ENCODE measurements at regions not wholly inside any gene's neighbourhood (a gene's known extent, or its start where the extent isn't known, plus 50 kb on each side); places are given as distances from the start of the nearest gene placed in this dataset.
A peak's percentile ranks its signal among the peaks of the same experiment; 100 is the strongest.
"Not testable (repeated sequence)": the region's sequence is repeated elsewhere in the genome, so short reads cannot be mapped to it uniquely, and the experiment has no call there.

DNA sequence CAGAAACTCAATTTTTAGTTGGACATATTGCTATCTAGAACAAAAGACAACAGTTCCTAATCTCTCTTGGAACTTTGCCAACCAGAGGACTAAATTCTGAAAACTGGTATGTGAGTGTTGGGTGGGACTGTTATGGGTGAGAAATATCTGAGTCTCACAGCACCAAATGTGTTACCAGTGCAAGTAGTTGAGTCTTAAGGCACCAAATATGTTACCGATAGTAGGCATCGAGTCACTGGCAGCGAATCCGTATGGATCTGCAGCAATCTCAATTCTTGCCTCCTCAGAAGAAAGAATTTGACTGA, 575.2 kb downstream of the DACH1 start:
- DNase-seq: no peak

DNA sequence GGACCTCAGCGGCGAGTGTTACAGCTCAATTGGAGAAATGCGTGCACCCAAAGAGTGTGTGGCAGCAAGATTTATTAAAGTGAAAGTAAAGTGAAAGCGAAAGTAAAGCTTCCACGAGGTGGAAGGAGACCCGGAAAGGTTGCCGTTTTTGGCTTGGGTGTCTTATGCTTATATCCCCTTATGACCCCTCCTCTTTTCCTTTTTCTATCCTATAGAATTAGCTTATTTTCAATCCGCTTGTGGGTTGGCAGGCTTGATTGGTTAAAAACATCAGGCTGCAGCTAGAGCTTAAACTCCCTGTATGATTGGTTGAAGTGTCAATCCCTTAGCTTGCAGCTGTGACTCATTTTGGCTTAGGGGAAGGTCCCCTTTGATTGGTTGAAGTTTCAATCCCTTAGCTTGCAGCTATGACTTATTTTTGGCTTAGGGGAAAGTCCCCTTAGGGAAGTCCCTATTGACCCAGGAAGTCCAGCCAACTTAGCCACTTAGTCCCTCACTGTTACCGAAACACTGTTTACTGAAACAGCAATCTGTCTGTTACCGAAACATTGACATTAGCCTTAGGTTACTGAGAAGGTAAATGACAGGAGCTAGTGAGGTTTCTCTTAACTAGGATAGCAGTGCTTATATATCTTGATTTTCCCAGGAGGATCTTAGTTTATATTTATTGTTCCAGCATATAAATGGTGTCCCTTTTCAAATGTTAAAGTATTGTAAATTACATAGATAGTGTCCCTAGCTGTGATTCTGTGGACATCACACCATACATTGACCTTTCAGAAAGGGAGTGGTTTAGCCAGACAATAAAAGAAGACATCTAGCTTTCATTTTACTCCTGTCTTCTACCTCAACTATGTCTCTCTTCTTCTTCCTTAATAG, 575.8 kb downstream of the DACH1 start:
- DNase-seq: peak; percentile 39

DNA sequence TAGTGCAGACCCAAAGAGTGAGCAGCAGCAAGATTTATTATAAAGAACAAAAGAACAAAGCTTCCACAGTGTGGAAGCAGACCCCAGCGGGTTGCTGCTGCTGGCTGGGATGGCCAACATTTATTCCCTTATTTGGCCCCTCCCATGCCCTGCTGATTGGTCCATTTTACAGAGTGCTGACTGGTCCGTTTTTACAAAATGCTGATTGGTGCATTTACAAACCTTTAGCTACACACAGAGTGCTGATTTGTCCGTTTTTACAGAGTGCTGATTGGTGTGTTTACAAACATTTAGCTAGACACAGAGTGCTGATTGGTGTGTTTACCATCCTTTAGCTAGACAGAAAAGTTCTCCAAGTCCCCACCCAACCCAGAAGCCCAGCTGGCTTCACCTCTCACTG, 577.0 kb downstream of the DACH1 start:
- DNase-seq: not testable (repeated sequence)

DNA sequence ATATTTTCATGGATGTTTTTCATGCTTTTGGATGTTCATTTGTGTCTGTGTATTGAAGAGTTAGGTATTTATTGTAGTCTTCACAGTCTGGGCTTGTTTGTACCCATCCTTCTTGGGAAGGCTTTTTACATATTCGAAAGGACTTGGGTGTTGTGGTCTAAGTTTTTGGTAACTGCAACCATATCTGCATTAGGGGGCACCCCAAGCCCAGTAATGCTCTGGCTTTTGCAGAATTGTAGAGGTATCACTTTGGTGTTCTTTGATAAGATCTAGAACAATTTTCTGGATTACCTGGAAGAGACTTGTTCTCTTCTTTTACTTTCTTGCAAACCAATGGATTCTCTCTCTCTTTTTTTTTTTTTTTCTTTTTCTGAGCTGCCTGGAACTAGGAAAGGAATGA, 581.3 kb downstream of the DACH1 start:
- no peak for DNase-seq

DNA sequence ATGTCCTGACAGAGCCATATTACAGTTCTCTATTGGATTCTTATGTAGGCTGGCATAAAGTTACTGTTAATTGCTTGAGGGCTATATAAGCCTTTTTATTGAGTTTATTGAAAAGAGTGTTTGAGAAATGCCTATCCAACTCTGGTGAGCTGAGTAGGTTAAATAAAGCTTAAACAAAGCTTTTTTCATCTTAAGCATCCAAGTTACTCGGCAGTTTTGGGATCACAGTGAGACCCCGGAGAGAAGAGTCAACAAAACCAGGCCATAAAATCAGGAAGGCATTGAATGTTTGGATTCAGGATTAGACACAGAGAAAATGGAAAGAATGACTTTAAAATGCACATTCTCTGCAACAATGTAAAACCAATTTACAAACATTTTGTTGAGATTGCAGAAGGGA, 588.5 kb downstream of the DACH1 start:
- no peak for DNase-seq

DNA sequence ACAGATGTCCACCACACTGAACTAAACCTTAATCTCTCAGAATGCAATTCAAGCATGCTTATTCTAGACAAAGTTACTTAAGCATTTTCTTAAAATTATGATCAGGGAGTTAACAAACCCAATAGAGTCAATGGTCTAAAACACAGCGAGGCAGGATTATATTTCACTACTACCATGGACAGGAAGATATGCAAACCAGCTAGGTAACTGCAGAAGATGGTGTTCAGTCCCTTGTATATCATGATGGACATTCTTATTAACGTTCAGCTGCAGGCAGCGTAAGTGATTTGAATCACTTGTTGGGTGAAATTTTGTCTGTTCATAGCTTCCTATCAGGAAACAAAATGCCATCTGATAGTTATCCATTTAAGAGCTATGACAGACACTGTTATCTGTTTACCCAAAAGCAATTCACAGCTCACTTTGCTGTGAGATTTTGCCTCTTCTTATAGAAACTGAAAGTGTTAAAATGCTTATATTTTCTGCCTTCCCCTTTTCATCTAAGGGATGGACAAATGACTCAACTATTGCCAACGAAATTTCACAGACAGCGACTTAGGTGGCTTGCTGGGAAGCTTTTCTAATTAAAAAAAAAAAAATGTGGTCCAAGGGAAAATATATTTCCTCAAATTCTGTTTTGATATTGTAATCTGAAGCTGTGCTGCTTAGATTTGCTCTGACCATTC, 591.9 kb downstream of the DACH1 start:
- no peak for DNase-seq

DNA sequence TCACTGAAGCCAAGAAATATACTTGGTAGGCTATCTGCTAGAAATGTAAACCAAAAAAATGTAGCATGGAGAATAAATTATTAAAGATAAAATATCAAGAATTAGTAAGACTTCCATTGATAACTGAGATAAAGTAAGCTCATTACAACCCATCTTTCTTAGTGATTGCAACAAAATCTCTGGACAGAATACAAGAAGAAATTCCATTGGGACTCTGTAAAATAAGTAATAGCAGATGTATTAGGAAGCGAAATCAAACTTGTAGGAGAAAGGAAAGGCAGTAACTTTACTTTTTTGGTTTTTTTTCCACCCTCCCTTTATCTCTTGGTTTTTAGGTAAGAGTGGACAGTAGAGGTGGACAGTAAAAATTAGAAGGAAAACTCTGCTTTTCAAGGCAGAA, 605.7 kb downstream of the DACH1 start:
- no peak for DNase-seq

DNA sequence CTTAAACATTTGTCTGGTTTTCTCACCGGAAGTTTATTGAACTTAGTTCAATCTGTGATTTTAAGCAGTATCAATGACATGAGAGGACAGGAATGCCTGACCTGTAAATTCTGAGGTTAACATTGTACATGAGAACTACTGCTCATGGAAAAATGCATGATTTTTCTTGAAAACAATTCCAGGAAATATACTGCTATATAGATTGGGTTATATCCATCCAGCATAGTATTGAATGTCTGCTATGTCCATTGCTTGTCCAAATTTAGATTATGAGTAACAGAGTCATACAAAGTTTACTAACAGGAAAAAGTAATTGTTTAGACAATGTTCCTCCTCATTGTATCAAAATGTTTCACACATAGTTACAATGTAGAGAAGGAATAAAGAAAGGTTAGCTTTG, 606.8 kb downstream of the DACH1 start:
- no peak for DNase-seq

DNA sequence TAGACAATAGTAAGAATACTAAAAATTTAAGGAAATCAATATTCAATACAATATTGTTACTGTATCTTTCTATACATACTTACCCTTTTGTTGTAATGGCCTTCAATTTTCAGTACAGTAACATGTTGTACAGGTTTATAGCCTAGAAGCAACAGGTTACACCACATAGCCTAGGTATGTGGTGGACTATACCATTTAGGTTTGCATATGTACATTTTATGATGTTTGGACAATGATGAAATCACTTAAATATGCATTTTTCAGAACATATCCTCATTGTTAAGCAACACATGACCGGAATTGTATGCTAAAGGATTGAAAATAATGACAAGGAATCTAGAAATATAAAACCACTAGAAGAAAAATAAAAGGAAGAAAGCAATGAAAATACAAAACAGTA, 611.4 kb downstream of the DACH1 start:
- no peak for DNase-seq

DNA sequence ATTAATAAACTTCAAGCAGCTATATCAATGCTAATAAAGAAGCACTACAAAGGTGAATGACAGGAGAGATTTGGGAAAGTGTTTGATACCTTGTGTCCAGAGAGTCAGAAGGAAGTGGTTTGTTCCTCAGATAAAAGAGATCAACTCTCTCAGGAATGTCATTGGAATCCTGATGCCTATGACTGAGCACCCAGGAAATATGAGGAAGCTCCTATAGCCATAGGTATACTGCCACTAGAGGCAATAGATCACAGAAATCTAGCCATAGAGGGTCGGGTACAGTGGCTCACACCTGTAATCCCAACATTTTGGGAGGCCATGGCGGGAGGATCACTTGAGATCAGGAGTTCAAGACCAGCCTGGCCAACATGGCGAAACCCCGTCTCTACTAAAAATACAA, 612.6 kb downstream of the DACH1 start:
- DNase-seq: no peak

DNA sequence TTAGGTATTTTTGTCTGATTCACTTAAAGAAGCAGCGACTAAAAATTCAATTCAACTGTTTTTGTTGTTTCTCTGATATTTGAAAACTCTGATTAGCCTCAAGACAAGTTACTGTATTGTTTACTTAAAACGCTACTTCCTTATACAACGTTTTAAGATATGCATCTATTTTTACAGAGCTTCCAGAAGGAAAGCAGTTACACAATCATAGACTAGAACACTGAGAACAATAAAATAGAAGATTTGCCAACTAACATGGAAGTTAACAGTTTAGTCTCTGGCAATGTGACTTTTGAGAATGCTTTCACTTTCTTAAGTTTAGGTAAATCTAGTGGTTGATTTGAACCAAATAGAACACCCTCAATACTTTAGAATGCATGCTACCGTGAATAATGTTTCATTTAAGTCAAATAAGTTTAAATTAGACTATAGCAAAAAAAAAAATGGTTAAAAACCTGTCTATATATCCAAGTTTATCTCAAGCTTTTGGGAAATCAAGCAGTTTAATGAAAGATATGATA, 614.8 kb downstream of the DACH1 start:
- no peak for DNase-seq

DNA sequence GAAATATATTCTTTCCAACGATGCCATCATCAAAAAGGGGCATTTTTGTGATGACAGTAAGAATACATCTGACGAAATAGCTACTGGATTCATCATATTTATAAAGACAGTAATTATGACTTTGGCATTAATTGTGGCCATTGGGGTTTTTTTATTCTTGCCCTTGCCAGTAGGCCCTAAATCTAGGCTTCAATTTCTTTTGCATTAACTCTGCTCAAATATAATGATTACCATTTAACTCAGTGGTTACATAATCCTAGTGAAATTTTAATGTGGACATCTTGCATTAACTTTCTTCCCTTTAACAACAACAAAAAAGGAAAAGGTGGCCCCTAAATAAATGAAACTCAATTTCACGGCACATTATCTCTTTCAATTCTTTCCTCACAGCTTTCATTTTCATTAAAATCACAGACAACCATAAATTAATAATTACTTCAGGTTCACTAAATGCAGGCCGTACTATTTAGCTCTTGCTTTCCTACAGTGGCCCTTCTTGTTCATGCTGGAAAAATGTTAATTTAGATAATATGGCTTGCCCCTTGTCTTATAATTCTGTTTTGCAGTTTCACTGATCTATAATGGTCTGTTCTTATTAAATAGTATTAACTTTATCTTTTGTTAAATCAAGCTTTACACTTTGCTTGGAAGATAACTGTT, 615.6 kb downstream of the DACH1 start:
- no peak for DNase-seq

DNA sequence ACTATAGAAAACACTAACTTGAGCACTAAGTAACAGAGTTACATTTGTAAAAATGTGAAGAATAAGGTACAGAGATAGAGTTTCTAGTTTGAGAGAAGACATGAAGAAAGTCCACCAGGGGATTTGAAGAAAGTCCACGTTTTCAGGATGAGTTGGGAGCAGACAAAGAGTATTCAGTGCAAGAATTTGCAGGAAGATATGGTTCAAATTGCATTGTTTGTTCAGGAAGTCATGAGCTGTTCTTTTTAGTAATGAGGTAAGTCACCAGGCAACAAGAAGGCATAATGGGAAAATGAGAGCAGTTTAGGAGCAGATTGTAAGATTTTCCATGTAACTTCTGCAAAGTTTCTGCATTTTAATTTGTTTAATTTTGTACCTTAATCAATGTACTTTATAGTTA, 618.0 kb downstream of the DACH1 start:
- DNase-seq: no peak

DNA sequence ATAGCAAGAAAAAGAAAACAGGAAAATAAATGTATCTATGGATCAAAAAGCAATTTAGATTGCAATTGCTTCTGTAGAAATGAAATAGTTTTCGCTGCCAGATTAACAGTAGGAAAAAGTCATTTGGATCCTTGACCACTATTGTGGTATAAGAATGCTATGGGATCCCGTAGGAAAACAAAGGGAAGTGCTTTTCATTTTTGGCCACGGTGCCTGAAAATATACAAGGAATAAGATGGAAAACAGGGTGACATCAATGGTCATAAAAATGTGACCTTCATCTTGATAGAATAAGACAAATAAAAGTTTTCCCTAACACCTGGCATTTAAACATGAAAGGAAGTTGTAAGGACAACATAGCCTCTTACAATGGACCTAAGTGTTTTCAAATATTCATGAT, 622.8 kb downstream of the DACH1 start:
- no peak for DNase-seq

DNA sequence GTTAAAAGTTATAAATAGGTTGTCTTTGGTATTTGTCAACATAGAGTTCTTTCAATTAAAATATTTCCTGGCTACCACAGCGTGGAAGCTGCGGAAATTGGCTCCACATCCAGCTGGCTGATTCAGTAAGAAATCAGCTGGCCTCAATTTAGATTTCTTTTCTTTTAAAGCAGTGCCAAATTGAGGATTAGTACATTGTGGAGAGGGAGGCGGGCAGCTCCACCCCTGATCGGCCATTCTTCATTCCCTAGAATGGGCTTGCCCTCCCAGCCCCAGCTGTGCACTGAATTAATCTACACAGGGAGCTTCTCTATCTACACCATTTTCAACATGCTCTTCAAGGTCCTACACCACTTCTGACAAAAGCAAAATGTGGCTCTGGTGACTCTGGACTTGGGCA, 624.8 kb downstream of the DACH1 start:
- no peak for DNase-seq

DNA sequence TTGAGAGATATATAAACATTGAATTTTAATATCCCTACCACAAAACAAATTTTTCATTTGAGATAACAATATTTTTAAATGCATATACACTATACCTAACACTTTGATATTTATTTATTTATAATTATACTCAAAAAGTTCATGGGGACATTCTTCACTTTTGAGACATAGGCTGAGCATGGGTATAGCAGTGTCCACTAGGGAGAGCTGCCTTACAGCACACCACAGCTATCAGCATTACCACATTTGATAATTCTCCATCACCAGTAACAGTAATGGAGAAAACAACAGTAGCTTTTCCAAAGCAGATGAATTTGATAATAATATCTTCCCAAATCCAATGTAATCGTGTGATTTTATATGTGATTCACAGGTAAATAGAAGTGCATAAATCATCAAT, 626.1 kb downstream of the DACH1 start:
- DNase-seq: no peak

DNA sequence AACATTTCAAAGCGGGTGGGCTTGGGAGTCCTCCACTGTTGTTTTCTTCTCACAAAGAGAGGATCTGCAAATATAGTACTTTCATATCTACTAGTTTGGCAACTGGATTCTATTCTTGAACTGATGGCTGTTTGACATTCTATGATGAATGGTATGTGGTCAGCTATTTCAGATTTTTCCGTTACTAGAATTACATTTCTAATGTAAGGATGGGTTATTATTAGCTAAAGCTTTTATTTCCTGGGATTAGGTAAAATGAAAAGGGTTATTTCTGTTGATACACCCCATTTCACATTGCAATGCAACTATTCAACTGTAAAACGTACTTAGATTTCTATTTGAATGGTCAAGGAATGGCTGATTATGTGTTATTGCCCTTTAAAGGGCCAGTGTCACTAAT, 629.7 kb downstream of the DACH1 start:
- DNase-seq: no peak

DNA sequence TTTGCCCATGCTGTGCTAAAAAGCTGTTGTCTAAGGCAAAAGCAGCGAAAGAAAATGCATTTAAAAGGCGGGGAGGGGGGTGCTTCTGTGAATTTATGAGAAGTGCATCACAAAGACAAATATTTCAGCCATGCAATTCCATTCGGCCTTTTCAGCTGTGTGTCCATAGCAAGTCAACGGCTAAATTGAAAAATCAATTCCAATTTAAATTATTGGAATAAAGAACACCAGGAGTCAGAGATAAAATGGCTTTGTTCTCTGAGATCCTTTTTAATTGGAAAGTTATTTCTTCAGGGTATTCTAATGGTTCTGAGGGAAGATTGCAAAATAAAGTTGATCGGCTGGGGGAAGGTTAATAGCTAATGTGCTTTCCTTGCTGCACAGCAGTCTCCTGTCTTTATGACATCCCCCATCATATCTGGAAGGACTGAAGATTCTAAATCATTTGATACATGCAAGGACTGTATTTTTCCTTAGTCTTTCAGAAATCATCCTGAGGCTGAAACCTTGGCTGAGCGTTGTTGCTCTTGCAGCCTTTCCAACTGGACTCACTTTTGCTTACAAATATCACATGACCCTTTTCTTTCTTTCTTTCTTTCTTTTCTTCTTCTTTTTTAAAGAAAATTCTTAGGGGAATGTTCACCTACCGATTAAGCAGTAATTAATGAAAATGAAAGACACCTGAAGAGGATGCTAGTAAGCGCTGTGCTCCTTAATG, 647.1 kb downstream of the DACH1 start:
- DNase-seq: no peak

DNA sequence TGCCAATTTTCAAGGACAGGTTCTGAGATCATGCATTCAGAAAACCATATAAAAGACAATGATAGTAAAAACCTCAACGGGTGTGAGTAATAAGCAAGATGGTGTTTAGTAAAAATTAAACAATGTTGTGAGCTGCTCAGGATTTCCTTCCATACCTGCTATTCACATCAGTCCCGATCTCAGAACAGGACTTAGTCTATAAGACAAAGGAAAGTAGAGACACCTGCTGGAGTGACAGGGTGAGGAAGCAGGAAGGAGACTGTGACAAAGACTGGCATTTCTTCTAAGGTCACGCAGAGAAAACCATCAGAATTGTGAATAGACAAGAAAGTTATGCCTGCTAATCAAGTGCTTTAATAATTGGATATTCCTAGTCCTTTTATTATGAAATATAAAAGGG, 648.0 kb downstream of the DACH1 start:
- no peak for DNase-seq

DNA sequence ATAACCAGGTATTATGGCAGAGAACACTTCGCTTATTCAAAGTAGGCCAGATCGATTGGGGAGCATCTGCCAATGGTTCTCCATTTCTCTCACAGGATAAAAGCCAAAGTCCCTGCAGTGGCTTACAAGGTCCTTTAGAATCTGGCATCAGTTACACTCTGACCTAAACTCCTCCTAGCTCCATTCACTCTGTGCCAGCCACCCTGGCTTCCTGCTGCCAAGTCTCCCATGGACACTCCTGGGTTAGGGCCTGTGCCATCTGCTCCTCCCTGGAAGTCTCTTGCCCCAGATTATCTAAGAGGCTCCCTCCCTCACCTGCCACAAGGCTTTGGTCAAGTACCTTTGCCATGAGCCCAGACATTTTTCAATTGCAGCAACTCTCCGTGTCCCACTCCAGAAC, 649.2 kb downstream of the DACH1 start:
- DNase-seq: no peak

DNA sequence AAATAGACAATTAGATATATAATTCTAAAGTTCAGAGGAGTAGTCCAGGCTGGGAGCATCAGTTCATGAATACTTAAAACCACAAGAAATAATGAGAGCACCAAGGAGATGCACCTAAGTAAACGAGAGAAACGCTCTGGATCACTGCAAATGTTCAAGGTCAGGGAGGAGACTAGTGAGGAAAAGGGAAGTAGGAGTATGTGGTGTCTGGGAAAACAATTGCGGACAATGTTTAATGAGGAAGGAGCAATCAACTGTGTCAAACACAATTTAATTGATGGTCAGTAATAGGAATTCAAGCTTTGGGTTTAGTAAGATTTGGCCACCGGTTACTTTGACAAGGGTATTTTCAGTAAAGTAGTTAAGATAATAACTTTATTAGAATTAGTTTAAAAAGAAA, 652.2 kb downstream of the DACH1 start:
- DNase-seq: no peak

DNA sequence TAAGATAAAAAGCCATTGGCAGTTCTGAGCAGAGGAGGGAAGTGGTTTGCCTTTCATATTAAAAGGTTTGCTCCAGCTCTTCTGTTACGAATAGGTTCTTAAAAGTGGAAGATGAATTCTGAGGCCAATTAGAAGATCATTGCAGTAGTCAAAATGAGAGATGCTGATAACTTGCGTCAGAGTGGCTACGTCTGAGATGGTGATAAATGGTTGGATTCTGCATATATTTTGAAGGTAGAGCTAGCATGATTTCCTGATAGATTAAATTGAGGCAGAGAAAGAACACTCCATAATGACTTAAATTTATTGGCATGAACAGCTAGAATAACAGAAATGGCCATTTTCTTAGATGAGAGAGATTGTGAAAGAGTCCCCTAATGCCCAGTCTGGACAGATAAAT, 652.6 kb downstream of the DACH1 start:
- no peak for DNase-seq

DNA sequence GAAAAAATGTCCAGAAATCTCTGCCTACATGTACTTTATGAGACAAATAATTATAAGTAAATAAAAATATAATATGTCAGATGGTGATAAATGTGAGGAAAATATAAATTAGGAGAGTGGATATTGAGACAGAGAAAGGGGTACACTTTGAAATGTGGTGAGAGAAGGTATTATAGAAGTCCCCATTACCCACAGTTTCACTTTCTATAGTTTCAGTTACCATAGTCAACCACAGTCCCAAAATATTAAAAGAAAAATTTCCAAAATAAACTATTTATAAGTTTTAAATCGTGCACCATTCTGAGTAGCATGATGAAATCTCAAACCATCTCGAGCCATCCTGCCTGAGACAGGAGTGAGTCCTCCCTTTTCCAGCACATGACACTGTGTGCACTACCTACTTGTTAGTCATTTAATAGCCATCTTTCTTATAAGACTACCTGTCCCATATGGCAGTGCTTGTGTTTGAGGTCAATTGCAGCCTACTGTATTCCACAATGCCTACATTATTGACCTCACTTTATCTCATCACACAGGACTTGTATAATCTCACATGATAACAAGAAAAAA, 653.7 kb downstream of the DACH1 start:
- no peak for DNase-seq

Measured in DMS79 treated with DMSO at 0.1 percent for 48 hours (cell line).